Uterus (tissue), 3 donors: ENCODE measurements at regions not wholly inside any gene's neighbourhood (a gene's known extent, or its start where the extent isn't known, plus 50 kb on each side); places are given as distances from the start of the nearest gene placed in this dataset.

Experiments used
- DNase-seq, 2 donors: peaks; one replicate each; pipeline ENCODE4 v3.0.0-alpha.2; 2019 to 2020
- H3K27ac ChIP-seq, 2 donors: fragments of 200-600 bp; sonication (generic); 1 replicate in 1 of 2; 2 replicates in 1 of 2; pipeline ENCODE4 v1.5.1; 2016 to 2018
- H3K27me3 ChIP-seq, 2 donors: fragments of 200-600 bp; sonication (generic); one replicate each; pipeline ENCODE4 v1.5.1; 2018 to 2019; ENCODE audit warnings: control low read depth in 1 of 2
- H3K36me3 ChIP-seq, 2 donors: fragments of 200-600 bp; sonication (generic); one replicate each; pipeline ENCODE4 v1.5.1; 2019; ENCODE audit warnings: control low read depth in 1 of 2
- H3K4me1 ChIP-seq, 2 donors: fragments of 200-600 bp; sonication (generic); one replicate each; pipeline ENCODE4 v1.5.1; 2018 to 2019; ENCODE audit warnings: control low read depth in 1 of 2
- H3K4me3 ChIP-seq, 2 donors: fragments of 200-600 bp; sonication (generic); 1 replicate in 1 of 2; 2 replicates in 1 of 2; pipeline ENCODE4 v1.5.1; 2018 to 2019; ENCODE audit warnings: mild to moderate bottlenecking in 1 of 2
- H3K9me3 ChIP-seq, 2 donors: fragments of 200-600 bp; sonication (generic); one replicate each; pipeline ENCODE4 v1.5.1; 2019; ENCODE audit warnings: control low read depth in 1 of 2
- CTCF ChIP-seq, 4 experiments: fragments of 200-600 bp in 2 of 4; fragments of 450-650 bp in 2 of 4; sonication (generic) in 2 of 4; IDR thresholded peaks; one replicate each; pipeline ENCODE4 v1.5.1; 2016 to 2019; ENCODE audit warnings: antibody characterized with exemption in 4 of 4, mild to moderate bottlenecking in 2 of 4, moderate library complexity in 1 of 4
- POLR2A ChIP-seq, 2 donors: fragments of 450-650 bp; IDR thresholded peaks; one replicate each; pipeline ENCODE4 v1.6.1; 2016; ENCODE audit warnings: antibody characterized with exemption in 2 of 2, mild to moderate bottlenecking in 1 of 2, moderate library complexity in 1 of 2
- intact Hi-C: fragments of 100-400 bp; cut with DNase I; formaldehyde crosslinking; loops from one replicate; pipeline ENCODE4 v1.15.1; 2023; ENCODE audit warnings: low total_unique reads
- donor health status: DM: yes; HTN: yes; CAD: no.

GRCh38 chr21:18899261-18899660 lies 495.7 kb upstream of the TMPRSS15 start:
- DNase-seq: no peak
- Histone ChIP-seq H3K27ac (no peak overlapping the region), H3K36me3 (no peaks in the 10 kb centered on the region), H3K4me1 (no peaks in the 10 kb centered on the region), H3K9me3 (no peaks in the 10 kb centered on the region), H3K4me3 (no peak overlapping the region), H3K27me3 (no peaks in the 10 kb centered on the region)
- no peak for TF ChIP-seq POLR2A (IDR thresholded peaks at IDR 0.05)
- no peak for TF ChIP-seq CTCF (IDR thresholded peaks at IDR 0.05)
- intact Hi-C loops: no loop called here

GRCh38 chr21:18902660-18903059 lies 499.1 kb upstream of the TMPRSS15 start:
- no peak for DNase-seq
- H3K27ac ChIP-seq: no peak overlapping the region
- intact Hi-C loops: no loop called here
- H3K27me3 ChIP-seq: no peaks in the 10 kb centered on the region
- H3K4me1 ChIP-seq: no peaks in the 10 kb centered on the region
- H3K9me3 ChIP-seq: no peaks in the 10 kb centered on the region
- TF ChIP-seq POLR2A (IDR thresholded peaks at IDR 0.05) (no peak), CTCF (IDR thresholded peaks at IDR 0.05) (no peak)
- H3K36me3 ChIP-seq: no peaks in the 10 kb centered on the region
- H3K4me3 ChIP-seq: no peak overlapping the region

- Histone ChIP-seq H3K4me1 (no peaks in the 10 kb centered on the region), H3K27ac (no peak overlapping the region), H3K4me3 (no peak overlapping the region), H3K36me3 (no peaks in the 10 kb centered on the region), H3K27me3 (no peaks in the 10 kb centered on the region), H3K9me3 (no peaks in the 10 kb centered on the region)
- intact Hi-C loops: no loop called here
- DNase-seq: no peak
- TF ChIP-seq POLR2A (IDR thresholded peaks at IDR 0.05) (no peak), CTCF (IDR thresholded peaks at IDR 0.05) (no peak)
Observed at GRCh38 chr21:18907076-18907475, 503.5 kb upstream of the TMPRSS15 start.

GRCh38 chr21:18908641-18909040 lies 505.1 kb upstream of the TMPRSS15 start:
- no peak overlapping the region for H3K27ac ChIP-seq
- no peaks in the 10 kb centered on the region for H3K4me1 ChIP-seq
- TF ChIP-seq POLR2A (IDR thresholded peaks at IDR 0.05) (no peak), CTCF (IDR thresholded peaks at IDR 0.05) (no peak)
- no peaks in the 10 kb centered on the region for H3K27me3 ChIP-seq
- no peaks in the 10 kb centered on the region for H3K9me3 ChIP-seq
- no peak for DNase-seq
- no peaks in the 10 kb centered on the region for H3K36me3 ChIP-seq
- intact Hi-C loops: no loop called here
- no peak overlapping the region for H3K4me3 ChIP-seq

GRCh38 chr21:18913914-18914313 lies 510.3 kb upstream of the TMPRSS15 start:
- no peak for DNase-seq
- TF ChIP-seq CTCF (IDR thresholded peaks at IDR 0.05) (no peak), POLR2A (IDR thresholded peaks at IDR 0.05) (no peak)

More at GRCh38 chr21:18913914-18914313, 510.3 kb upstream of the TMPRSS15 start:
- Histone ChIP-seq H3K9me3 (no peaks in the 10 kb centered on the region), H3K27me3 (no peaks in the 10 kb centered on the region), H3K36me3 (no peaks in the 10 kb centered on the region), H3K4me1 (no peaks in the 10 kb centered on the region), H3K27ac (no peak overlapping the region), H3K4me3 (no peak overlapping the region)
- intact Hi-C loops: no loop called here
